ENCODE measurements at regions not wholly inside any gene's neighbourhood (a gene's known extent, or its start where the extent isn't known, plus 50 kb on each side); places are given as distances from the start of the nearest gene placed in this dataset.

DNA sequence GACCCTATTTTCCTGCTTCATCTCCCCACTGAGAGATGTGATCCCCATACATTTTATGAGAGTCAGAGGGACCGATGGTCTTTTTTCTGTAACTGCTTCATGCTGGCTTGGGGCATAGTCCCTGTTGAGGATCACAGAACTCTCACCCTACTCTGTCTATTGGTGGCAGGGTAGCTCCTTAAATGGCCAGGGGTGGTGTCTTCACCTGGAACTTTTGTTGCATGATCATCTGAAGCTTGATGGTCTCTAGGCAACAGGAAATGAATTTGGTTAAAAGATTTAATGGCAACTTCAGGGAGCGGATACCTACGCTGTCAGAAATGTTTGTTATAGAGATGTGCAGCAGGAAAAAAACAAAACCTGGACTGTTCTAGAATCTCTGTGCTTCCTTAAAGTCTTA, 87.0 kb upstream of the GLIS3 start:
- DNase-seq (ENCODE audit: low spot score): no peak
- TF ChIP-seq, protein P1, sequence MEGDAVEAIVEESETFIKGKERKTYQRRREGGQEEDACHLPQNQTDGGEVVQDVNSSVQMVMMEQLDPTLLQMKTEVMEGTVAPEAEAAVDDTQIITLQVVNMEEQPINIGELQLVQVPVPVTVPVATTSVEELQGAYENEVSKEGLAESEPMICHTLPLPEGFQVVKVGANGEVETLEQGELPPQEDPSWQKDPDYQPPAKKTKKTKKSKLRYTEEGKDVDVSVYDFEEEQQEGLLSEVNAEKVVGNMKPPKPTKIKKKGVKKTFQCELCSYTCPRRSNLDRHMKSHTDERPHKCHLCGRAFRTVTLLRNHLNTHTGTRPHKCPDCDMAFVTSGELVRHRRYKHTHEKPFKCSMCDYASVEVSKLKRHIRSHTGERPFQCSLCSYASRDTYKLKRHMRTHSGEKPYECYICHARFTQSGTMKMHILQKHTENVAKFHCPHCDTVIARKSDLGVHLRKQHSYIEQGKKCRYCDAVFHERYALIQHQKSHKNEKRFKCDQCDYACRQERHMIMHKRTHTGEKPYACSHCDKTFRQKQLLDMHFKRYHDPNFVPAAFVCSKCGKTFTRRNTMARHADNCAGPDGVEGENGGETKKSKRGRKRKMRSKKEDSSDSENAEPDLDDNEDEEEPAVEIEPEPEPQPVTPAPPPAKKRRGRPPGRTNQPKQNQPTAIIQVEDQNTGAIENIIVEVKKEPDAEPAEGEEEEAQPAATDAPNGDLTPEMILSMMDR (IDR thresholded peaks at IDR 0.05; ENCODE audit: extremely low read depth, missing control alignments): peak; percentile 8

DNA sequence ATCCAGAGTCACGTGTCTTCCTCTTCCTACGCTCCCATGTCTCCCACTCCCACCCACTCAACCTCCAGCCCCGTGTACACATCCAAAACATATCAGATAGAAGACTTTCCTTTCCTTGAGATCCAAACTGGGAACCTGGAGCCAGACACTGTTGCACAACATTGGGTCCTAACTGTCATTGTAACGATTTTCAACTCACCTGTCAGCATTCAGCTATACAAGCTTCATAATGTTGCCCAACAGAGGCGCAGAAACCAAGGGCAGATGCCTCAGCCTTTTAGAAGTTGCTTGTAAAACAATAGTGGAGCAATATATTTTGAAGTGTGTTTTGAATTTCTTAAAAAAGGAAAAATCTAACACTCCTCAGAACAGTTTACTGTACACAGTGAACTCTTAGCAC, 84.9 kb upstream of the GLIS3 start:
- TF ChIP-seq, protein P1 (IDR thresholded peaks at IDR 0.05; ENCODE audit: extremely low read depth, missing control alignments): no peak

DNA sequence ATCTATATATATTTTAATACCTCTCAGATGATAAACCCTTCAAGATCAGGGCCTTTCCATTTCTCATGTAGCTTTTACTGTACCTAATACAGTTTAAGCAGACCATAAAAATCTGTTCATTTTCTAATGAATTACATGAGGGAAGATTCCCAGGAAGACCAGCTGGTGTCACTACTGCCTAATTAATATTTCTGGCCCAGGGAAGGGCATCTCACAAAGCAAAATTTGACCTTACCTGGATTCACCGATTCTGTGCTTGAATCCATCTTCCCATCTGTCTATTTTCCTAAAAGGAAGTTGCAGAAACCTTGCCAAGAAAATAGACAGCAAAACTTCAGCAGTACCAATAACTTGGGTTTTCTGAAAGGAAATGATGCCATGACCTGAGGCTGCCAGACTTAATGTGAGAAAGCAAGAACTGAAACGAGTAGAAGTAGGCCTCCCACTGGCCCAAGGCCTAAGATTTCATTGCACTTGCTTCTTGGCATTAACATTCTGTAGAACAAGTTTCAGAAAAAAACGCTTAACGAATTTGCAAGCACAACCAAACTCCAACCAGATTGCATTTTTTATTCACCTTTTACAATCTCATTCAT, 83.0 kb upstream of the GLIS3 start:
- peak; percentile 40 for DNase-seq (ENCODE audit: low spot score)
- TF ChIP-seq, protein P1 (IDR thresholded peaks at IDR 0.05; ENCODE audit: extremely low read depth, missing control alignments): peak; percentile 35

More for the DNA sequence above, 84.9 kb upstream of the GLIS3 start:
- no peak for DNase-seq (ENCODE audit: low spot score)

DNA sequence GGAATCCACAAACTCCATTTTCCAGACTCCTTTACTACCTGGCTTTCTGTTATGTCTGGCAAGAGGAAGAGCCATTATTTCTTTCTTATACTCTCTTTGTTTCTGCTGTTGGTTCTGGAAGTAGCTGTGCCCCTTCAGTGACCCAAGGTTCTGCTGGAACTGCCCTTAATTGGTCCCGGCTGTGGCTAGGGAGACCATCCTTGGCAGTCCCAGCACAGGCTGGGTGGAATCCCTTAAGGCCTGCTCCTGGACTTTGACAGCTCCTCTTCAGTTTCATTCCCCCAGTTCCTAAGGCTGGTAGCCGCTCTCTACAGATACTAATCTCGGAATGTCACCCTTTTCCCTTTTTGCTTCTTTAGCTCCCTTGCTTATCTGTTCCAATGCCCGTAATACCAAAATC, 81.9 kb upstream of the GLIS3 start:
- TF ChIP-seq, protein P1 (IDR thresholded peaks at IDR 0.05; ENCODE audit: extremely low read depth, missing control alignments): no peak
- no peak for DNase-seq (ENCODE audit: low spot score)

DNA sequence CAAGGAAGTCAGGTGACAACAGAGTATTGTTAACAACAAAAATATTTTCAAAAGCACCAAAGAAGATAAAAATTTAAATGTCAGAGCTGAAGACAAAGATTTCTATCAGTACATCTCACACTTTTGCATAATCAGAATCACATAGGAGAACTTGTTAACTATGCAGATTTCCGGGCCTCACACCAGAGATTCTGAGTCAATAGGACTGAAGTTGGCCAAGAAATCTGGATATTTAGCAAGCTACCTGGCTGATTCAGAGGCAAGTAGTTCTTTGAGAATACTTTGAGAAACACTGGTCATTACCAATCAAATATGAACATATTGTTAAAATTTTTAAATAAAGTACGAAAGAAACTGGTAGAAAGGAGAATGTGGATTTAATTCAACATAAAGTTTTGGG, 80.5 kb upstream of the GLIS3 start:
- TF ChIP-seq, protein P1 (IDR thresholded peaks at IDR 0.05; ENCODE audit: extremely low read depth, missing control alignments): no peak

DNA sequence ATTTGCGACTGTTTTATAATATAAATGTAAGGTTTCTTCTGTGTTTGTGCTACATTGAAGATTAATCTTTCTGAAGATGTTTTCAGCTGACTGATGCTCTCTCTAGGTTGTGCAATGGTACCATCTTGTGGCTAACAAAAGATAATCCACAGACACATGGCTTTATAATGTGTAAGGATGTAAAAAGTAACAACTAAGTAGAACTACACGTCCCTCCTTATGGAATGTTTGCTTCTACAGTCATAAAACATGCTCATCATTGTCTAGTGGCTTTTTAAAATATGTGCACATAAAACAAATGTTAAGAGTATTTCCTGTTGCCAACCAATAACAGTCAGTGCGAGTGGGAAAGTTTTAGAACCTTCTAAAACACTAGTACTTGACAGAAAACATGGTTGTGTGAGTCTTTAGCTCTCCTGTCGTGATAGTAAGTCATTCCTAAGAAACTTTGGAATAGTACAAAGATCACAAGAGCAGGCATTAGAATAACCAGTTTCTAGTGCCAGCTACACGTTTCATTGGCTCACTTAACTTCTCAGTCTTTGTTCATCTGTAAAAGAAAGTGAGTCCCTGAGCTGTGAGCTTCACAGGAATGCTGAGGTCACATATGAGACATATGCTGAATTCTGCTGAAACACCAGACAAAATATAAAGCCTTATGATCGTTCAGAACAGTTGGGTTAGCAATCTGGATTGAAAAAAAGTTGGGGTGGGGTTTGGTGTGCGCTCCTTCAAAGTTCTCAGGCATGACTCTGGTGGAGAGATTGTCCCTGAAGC, 75.7 kb upstream of the GLIS3 start:
- DNase-seq (ENCODE audit: low spot score): peak; percentile 16
- TF ChIP-seq, protein P1 (IDR thresholded peaks at IDR 0.05; ENCODE audit: extremely low read depth, missing control alignments): no peak

More for the DNA sequence above, 80.5 kb upstream of the GLIS3 start:
- DNase-seq (ENCODE audit: low spot score): no peak

DNA sequence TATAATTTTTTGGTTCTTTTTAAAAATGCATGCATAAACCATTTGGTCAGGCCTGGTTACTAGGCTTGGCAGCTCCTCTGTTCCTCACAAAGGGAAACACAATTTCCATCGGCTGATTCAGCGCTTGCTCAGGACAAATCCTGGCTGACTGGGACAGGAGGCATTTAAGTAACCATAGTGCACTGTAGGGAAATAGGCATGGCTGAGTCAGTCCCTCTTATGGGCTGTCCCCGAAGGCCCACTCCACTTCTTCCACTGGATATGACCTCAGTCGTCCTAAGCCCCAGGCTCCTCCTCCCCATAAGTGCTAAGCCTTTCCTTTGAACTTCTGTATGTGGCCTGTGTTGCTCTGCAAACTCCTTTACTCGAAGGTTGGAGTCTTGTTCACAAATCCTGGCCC, 71.2 kb upstream of the GLIS3 start:
- TF ChIP-seq, protein P1 (IDR thresholded peaks at IDR 0.05; ENCODE audit: extremely low read depth, missing control alignments): no peak
- DNase-seq (ENCODE audit: low spot score): no peak

Data from GM20000 (cell line).